ENCODE measurements at regions not wholly inside any gene's neighbourhood (a gene's known extent, or its start where the extent isn't known, plus 50 kb on each side); places are given as distances from the start of the nearest gene placed in this dataset.

GRCh38 chr3:72224804-72225509 is 440.0 kb upstream of the PROK2 start:
- TF ChIP-seq MYC (IDR thresholded peaks at IDR 0.05; ENCODE audit: low read depth, low read length) (no peak), POLR2A (IDR thresholded peaks at IDR 0.05; ENCODE audit: extremely low read depth, insufficient read length) (no peak), CTCF (IDR thresholded peaks at IDR 0.05; ENCODE audit: low read depth, low read length) (no peak), MAX (IDR thresholded peaks at IDR 0.05; ENCODE audit: low read depth, low read length) (no peak)
- no peak for DNase-seq (ENCODE audit: low read depth)
- no peak overlapping the region for H3K4me3 ChIP-seq (ENCODE audit: low read depth, low read length)

GRCh38 chr3:72223628-72224027 is 438.7 kb upstream of the PROK2 start:
- H3K4me3 ChIP-seq (ENCODE audit: low read depth, low read length): no peak overlapping the region
- DNase-seq (ENCODE audit: low read depth): no peak
- TF ChIP-seq CTCF (IDR thresholded peaks at IDR 0.05; ENCODE audit: low read depth, low read length): no peak
- TF ChIP-seq POLR2A (IDR thresholded peaks at IDR 0.05; ENCODE audit: extremely low read depth, insufficient read length): no peak
- no peak for TF ChIP-seq MAX (IDR thresholded peaks at IDR 0.05; ENCODE audit: low read depth, low read length)
- no peak for TF ChIP-seq MYC (IDR thresholded peaks at IDR 0.05; ENCODE audit: low read depth, low read length)

GRCh38 chr3:72223116-72223515 is 438.2 kb upstream of the PROK2 start:
- DNase-seq (ENCODE audit: low read depth): no peak
- no peak overlapping the region for H3K4me3 ChIP-seq (ENCODE audit: low read depth, low read length)
- TF ChIP-seq CTCF (IDR thresholded peaks at IDR 0.05; ENCODE audit: low read depth, low read length) (no peak), POLR2A (IDR thresholded peaks at IDR 0.05; ENCODE audit: extremely low read depth, insufficient read length) (no peak), MYC (IDR thresholded peaks at IDR 0.05; ENCODE audit: low read depth, low read length) (no peak), MAX (IDR thresholded peaks at IDR 0.05; ENCODE audit: low read depth, low read length) (no peak)

GRCh38 chr3:72222410-72222809 is 437.5 kb upstream of the PROK2 start:
- TF ChIP-seq CTCF (IDR thresholded peaks at IDR 0.05; ENCODE audit: low read depth, low read length): no peak
- no peak for TF ChIP-seq MAX (IDR thresholded peaks at IDR 0.05; ENCODE audit: low read depth, low read length)
- TF ChIP-seq POLR2A (IDR thresholded peaks at IDR 0.05; ENCODE audit: extremely low read depth, insufficient read length): no peak
- no peak for TF ChIP-seq MYC (IDR thresholded peaks at IDR 0.05; ENCODE audit: low read depth, low read length)
- no peak for DNase-seq (ENCODE audit: low read depth)
- no peak overlapping the region for H3K4me3 ChIP-seq (ENCODE audit: low read depth, low read length)

GRCh38 chr3:72220946-72221345 is 436.0 kb upstream of the PROK2 start:
- no peak for TF ChIP-seq MAX (IDR thresholded peaks at IDR 0.05; ENCODE audit: low read depth, low read length)
- no peak for TF ChIP-seq CTCF (IDR thresholded peaks at IDR 0.05; ENCODE audit: low read depth, low read length)
- no peak for TF ChIP-seq POLR2A (IDR thresholded peaks at IDR 0.05; ENCODE audit: extremely low read depth, insufficient read length)
- no peak for TF ChIP-seq MYC (IDR thresholded peaks at IDR 0.05; ENCODE audit: low read depth, low read length)
- DNase-seq (ENCODE audit: low read depth): no peak
- no peak overlapping the region for H3K4me3 ChIP-seq (ENCODE audit: low read depth, low read length)
